HG03135 (cell line): ENCODE measurements at regions not wholly inside any gene's neighbourhood (a gene's known extent, or its start where the extent isn't known, plus 50 kb on each side); places are given as distances from the start of the nearest gene placed in this dataset.
A peak's percentile ranks its signal among the peaks of the same experiment; 100 is the strongest.
"Not testable (repeated sequence)": the region's sequence is repeated elsewhere in the genome, so short reads cannot be mapped to it uniquely, and the experiment has no call there.

Experiments used
- ATAC-seq: cut with Tn5 transposase; IDR thresholded peaks from one replicate; pipeline ENCODE4 v1.9.1; 2021; ENCODE audit warnings: mild to moderate bottlenecking, moderate library complexity; ENCODE audit not compliant: unreplicated experiment

DNA sequence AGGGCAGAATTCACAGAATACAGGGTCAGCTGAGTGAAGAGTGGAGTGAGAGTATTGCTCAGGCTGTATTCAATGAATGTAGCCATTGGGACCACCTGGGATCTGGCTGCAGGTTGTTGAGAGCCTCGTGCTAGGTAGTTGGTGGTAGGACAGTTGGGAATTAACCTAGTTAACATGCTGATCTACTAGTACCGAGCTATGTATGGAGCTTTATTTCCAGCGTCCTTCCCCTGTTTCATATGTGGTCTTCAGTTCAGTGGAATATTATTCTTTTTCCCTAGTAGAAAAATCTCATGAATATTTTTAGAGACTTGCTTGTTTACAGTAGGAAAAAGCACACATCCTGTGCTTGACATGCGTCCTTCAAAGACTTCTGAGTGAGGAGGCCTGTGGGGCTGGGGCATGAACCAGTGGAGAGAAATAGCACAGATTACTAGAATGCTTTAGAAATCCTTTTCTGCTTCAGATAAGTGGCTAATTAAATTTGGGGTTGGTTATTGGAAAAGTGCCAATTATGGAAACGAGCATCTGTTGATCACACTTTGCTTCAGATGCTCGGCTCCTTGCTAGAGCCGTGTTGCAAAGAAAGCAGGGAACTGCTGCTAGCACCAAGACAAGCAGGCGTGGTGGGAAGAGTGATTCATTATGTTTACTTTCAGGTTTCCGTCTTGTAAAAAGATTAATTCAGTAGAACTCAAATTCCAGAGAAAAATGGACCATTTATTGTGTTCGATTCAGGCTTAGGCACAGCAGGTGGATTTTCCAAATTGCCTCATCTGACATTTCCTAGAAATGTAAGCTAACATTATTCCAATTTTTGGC, 53.6 kb downstream of the ARF6 start:
- ATAC-seq, result no peak

GRCh38 chr14:49947506-49947905, 54.6 kb downstream of the ARF6 start:
- ATAC-seq, result no peak

DNA sequence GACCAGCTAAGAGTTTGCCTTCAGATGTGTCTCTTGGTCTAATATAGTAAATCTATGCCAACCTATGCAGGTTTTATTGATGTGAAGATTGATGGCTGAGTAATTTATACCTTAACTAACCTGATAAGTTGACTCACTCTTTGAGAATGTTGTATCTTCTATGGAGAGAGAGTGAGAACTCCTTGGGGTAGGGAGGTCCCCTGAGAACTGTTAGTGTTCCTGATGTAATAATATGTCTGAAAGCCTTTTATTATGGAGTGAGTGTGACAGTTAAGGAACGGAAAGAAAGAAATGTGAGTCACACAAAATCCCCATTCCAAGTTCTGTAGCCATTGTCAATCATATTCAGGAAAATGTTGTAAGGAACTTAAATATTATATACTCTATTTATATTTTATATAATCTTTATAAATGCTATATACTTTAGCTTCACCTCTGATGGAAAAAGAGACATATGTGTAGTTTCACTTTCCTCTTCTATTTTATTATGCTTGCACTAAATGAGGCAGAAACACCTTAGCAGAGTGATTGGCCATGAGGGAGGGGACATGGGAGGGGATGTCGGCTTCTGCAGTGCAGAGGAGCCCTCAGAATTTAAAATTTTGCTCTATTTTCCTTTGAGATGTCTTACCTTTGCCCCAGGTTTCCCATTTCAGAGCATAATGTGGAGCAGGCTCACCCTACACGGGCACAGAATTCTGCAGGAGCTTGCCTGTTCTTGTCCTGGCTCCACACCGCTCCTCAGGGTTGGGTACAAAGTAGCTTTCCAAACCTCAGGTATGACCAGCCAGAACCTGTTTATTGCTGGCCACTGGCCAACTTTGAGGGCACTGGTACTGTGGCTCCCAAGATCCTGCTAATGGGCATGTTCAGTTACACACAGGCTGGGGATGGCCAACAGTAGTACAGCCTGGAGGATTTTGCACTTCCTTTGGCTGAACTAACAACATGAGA, 57.7 kb downstream of the ARF6 start:
- no peak for ATAC-seq

DNA sequence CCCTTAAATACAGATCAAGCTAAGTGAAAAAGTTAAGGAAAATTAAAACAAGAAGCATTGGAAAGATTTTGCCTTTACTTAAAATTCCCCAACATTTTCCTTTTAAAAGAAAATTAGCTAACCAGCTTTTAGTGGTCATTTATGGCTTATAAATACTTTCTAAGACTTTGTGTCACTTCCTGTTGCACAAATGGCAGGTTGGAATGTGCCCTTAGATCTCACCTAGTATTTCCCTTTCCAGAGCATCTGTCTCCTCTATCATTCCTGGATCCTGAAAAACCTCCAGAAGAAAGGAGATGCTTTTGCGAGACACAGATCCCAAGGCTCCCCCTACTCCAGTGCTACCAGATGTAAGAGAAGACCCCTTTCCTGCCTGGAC, 58.3 kb downstream of the ARF6 start:
- no peak for ATAC-seq

GRCh38 chr14:49951691-49952345, 58.9 kb downstream of the ARF6 start:
- no peak for ATAC-seq

DNA sequence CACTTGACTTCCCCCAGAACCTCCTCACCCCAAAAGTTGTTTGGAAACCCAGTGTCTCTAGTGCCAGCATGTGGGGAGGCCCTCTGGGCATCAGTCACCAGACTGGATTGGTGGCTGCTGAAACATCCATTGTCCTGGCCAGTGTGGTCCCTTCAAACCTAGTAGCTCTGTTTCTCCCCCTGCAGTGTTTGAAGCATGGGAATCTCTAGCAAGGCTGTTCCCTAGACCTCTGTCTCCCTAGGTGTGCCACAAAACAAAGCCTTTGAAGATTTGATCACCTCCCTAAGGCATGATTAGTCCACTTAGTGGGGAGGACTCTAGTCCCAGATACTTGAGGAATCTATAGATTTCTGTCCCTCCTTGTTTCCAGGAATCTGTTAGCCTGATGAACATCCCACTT, 60.3 kb downstream of the ARF6 start:
- no peak for ATAC-seq

GRCh38 chr14:49954171-49954631, 61.3 kb downstream of the ARF6 start:
- ATAC-seq, result no peak

DNA sequence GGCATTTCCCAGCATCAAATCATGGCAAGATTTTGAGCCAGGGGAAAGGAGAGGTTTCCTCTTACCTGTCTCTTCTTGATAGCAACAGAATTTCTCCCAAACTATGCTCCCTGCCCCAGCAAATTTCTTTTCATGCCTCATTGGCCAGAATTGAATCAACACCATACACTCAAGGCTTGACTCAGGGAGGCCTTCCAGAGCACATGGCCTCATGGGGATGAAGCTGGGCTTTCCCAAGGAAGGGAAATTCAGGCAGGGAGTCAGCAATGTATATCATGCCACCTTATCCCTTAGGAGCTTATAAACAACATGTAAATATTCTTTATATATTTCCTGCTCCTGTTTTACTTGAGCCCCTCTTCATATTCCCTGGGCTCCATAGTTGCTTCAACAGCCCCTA, 62.1 kb downstream of the ARF6 start:
- no peak for ATAC-seq

- ATAC-seq, result no peak
These were observed 64.4 kb downstream of the ARF6 start for GRCh38 chr14:49957089-49957852.

GRCh38 chr14:49959822-49960408, 67.0 kb downstream of the ARF6 start:
- ATAC-seq, result peak; percentile 52

DNA sequence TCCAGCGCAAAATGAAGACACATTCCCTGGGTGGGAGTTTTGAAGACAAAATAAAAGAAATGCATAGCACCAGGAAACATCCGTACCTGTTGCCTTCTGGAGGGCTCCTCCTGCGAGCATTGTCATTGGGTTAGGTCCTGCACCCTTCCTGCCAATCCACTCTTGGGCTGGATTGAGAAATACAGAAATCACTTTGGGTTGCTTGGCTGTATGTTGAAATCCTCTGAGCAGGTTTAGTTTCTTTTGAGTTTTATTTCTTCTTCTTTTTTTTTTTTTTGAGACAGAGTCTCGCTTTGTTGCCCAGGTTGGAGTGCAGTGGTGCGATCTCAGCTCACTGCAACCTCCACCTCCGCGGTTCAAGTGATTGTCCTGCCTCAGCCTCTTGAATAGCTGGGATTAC, 67.6 kb downstream of the ARF6 start:
- ATAC-seq, result no peak

- ATAC-seq, result no peak
These were observed 68.7 kb downstream of the ARF6 start for GRCh38 chr14:49961270-49962222.

- ATAC-seq, result peak; percentile 46
These were observed 69.7 kb downstream of the ARF6 start for GRCh38 chr14:49962621-49963020.

DNA sequence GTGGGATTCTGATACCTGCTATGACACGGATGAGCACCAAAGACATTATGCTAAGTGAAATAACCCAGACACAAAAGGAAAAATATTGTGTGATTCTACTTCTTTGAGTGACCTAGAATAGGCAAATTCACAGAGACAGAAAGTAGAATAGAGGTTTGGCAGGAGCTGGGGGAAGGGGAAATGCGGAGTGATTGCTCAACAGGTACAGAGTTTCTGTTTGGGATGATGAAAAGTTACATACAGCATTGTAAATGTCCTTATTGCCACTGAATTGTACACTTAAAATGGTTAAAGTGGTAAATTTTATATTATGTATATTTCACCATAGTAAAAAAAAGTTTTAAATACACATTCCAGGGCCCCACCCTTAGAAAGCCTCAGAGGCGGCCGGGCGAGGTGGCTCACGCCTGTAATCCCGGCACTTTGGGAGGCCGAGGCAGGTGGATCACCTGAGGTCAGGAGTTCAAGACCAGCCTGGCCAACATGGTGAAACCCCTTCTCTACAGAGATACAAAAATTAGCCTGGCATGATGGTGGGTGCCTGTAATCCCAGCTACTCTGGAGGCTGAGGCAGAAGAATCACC, 72.3 kb downstream of the ARF6 start:
- ATAC-seq, result not testable (repeated sequence)

- no peak for ATAC-seq
These were observed 73.5 kb downstream of the ARF6 start for GRCh38 chr14:49966304-49966809.

- no peak for ATAC-seq
These were observed 74.2 kb downstream of the ARF6 start for GRCh38 chr14:49966971-49967630.

GRCh38 chr14:49969961-49970360, 77.1 kb downstream of the ARF6 start:
- no peak for ATAC-seq
